ENCODE measurements at regions not wholly inside any gene's neighbourhood (a gene's known extent, or its start where the extent isn't known, plus 50 kb on each side); places are given as distances from the start of the nearest gene placed in this dataset.
A peak's percentile ranks its signal among the peaks of the same experiment; 100 is the strongest.
"Not testable (repeated sequence)": the region's sequence is repeated elsewhere in the genome, so short reads cannot be mapped to it uniquely, and the experiment has no call there.

- no peak for DNase-seq (ENCODE audit: low spot score)
Measured at GRCh38 chr10:86579883-86580520, 58.4 kb upstream of the WAPL start.

GRCh38 chr10:86580521-86580891 lies 58.9 kb upstream of the WAPL start:
- FAIRE-seq (no peak), DNase-seq (ENCODE audit: low spot score) (no peak)

More at GRCh38 chr10:86579883-86580520, 58.4 kb upstream of the WAPL start:
- no peak for FAIRE-seq

GRCh38 chr10:86583983-86584382 lies 62.4 kb upstream of the WAPL start:
- DNase-seq (ENCODE audit: low spot score) (no peak), FAIRE-seq (no peak)

- FAIRE-seq = no peak
- DNase-seq (ENCODE audit: low spot score) = peak; percentile 85
Measured at GRCh38 chr10:86585037-86585929, 63.7 kb upstream of the WAPL start.

GRCh38 chr10:86586516-86586915 lies 64.9 kb upstream of the WAPL start:
- DNase-seq (ENCODE audit: low spot score) (no peak), FAIRE-seq (no peak)

GRCh38 chr10:86588781-86589180 lies 65.6 kb upstream of the OPN4 start:
- not testable (repeated sequence) for DNase-seq (ENCODE audit: low spot score); FAIRE-seq

GRCh38 chr10:86591436-86591835 lies 62.9 kb upstream of the OPN4 start:
- no peak for DNase-seq (ENCODE audit: low spot score)
- no peak for FAIRE-seq

GRCh38 chr10:86592413-86592812 lies 61.9 kb upstream of the OPN4 start:
- no peak for FAIRE-seq
- no peak for DNase-seq (ENCODE audit: low spot score)

GRCh38 chr10:86594535-86594934 lies 59.8 kb upstream of the OPN4 start:
- FAIRE-seq (no peak), DNase-seq (ENCODE audit: low spot score) (peak; percentile 57)

GRCh38 chr10:86595496-86595895 lies 58.9 kb upstream of the OPN4 start:
- FAIRE-seq = no peak
- no peak for DNase-seq (ENCODE audit: low spot score)

- no peak for FAIRE-seq
- DNase-seq (ENCODE audit: low spot score) = no peak
Measured at GRCh38 chr10:86596266-86596665, 58.1 kb upstream of the OPN4 start.

GRCh38 chr10:86597306-86597705 lies 57.0 kb upstream of the OPN4 start:
- DNase-seq (ENCODE audit: low spot score) (no peak), FAIRE-seq (peak; percentile 40)

GRCh38 chr10:86598151-86598550 lies 56.2 kb upstream of the OPN4 start:
- FAIRE-seq = no peak
- no peak for DNase-seq (ENCODE audit: low spot score)

GRCh38 chr10:86599041-86599440 lies 55.3 kb upstream of the OPN4 start:
- no peak for FAIRE-seq

GRCh38 chr10:86599729-86600128 lies 54.6 kb upstream of the OPN4 start:
- DNase-seq (ENCODE audit: low spot score) = no peak
- FAIRE-seq = no peak

More at GRCh38 chr10:86599041-86599440, 55.3 kb upstream of the OPN4 start:
- no peak for DNase-seq (ENCODE audit: low spot score)

GRCh38 chr10:86600296-86600695 lies 54.1 kb upstream of the OPN4 start:
- DNase-seq (ENCODE audit: low spot score) = no peak
- peak; percentile 92 for FAIRE-seq

GRCh38 chr10:86601956-86602602 lies 52.3 kb upstream of the OPN4 start:
- no peak for FAIRE-seq
- no peak for DNase-seq (ENCODE audit: low spot score)

GRCh38 chr10:86603256-86603655 lies 51.1 kb upstream of the OPN4 start:
- FAIRE-seq = no peak
- no peak for DNase-seq (ENCODE audit: low spot score)

All from urothelium cell line (cell line).